ENCODE measurements at regions not wholly inside any gene's neighbourhood (a gene's known extent, or its start where the extent isn't known, plus 50 kb on each side); places are given as distances from the start of the nearest gene placed in this dataset.

DNA sequence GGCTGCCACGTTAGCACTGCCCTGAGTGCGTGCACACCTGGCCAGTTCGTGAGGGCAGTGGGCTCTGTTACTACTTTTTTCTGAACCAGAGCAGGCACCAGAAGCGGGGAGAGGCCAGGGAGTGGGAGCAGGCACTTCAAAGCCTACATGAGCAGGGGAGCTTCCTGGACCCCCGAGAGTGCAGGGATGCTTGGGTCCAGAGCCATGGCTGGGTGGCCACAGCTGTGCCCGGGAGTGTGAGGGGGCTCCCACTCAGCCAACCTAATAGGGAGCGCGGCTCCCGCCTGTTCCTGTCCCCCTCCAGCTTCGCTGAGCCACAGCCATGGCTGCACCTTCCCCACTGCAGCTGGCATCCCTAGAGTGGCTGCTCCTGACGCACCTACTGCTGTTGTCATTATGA lies 1423.3 kb downstream of the SI start:
- TF ChIP-seq, protein P1, sequence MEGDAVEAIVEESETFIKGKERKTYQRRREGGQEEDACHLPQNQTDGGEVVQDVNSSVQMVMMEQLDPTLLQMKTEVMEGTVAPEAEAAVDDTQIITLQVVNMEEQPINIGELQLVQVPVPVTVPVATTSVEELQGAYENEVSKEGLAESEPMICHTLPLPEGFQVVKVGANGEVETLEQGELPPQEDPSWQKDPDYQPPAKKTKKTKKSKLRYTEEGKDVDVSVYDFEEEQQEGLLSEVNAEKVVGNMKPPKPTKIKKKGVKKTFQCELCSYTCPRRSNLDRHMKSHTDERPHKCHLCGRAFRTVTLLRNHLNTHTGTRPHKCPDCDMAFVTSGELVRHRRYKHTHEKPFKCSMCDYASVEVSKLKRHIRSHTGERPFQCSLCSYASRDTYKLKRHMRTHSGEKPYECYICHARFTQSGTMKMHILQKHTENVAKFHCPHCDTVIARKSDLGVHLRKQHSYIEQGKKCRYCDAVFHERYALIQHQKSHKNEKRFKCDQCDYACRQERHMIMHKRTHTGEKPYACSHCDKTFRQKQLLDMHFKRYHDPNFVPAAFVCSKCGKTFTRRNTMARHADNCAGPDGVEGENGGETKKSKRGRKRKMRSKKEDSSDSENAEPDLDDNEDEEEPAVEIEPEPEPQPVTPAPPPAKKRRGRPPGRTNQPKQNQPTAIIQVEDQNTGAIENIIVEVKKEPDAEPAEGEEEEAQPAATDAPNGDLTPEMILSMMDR (IDR thresholded peaks at IDR 0.05): no peak

DNA sequence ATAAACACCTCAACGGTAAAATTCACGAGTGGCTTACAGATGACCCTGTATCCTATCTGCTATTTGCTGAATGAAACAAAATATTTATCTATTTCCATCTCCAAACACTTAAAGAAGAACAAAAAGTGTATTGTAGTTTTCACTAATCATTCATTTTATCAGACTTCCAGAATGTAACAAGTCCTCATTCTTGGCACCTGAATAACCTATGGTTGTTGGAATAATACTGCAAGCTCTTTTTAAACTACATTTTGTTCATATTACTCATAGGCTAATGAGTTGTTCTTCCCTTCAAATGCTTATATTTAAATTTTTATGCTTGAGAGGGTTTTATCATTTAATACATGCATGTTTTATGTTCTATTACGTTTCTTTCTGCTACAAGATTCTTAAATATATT lies 1434.1 kb downstream of the SI start:
- TF ChIP-seq, protein P1 (IDR thresholded peaks at IDR 0.05): no peak

DNA sequence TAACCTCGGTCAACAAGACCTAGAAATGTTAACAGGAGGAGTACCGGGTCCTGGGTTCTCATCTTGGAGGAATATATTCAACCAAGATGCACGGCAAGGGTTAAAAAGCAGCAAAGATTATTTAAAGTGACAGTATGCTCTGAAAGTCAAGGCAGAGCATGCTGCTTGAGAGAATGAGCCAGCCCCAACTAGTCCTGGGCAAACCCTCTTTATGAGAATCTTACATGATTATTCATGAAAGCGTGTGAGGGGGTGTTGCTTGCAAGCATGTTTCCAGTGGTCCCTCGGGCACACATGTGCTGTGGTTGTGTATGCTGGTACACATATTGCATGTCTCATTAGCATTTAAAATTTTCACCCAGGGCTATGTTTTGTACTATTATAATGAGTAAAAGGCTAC lies 1445.6 kb downstream of the SI start:
- TF ChIP-seq, protein P1 (IDR thresholded peaks at IDR 0.05): no peak

DNA sequence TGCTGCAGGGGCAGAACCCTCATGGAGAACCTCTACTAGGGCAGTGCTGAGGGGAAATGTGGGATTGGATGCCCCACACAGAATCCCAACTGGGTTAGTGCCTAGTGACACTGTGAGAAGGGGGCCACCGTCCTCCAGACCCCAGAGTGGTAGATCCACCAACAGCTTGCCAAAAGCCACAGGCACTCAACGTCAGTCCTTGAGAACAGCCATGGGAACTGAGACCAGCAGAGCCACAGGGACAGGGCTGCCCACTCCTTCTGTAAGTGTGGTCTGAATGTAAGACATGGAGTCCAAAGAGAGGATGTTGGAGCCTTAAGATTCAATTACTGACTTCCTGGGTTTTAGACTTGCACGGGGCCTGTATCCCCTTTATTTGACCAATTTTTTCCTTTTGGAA lies 1451.5 kb downstream of the SI start:
- TF ChIP-seq, protein P1 (IDR thresholded peaks at IDR 0.05): no peak

DNA sequence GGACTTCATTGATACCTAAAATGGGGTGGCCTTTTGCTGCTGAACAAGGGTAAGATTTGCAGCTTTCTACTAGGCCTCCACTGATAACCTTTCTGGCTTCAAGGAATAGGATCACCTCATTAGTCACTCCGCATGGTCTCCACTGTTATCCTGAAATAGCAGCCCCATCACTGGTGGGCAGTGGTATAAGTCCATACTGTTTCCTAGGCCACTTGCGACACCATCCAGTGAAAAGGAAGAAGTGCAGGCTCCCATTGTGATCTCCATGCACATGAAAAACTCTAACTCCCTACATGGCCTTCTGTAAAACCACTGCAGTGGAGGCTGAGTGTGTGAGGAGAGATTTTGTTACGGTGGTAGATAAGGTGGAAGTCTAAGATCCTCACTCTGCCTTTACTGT lies 1455.9 kb downstream of the SI start:
- TF ChIP-seq, protein P1 (IDR thresholded peaks at IDR 0.05): peak; percentile 44

DNA sequence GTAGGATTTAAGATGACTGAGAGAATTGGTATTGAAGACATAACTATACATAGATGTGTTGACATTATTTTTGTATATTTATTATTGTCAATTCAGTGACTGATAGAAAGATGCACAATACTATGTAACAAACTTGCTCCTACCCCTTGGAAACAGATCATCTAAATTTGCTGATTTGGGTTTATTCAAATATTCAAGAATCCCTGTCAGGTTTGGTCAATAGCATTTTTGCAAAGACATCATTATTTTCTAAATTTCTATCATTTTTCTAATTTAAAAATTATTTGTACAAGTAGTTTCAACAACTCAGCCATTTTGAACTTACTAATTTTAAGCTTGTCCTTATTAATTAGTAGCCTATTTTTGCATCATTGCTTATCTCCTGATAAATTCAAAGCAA lies 1463.4 kb downstream of the SI start:
- TF ChIP-seq, protein P1 (IDR thresholded peaks at IDR 0.05): no peak

DNA sequence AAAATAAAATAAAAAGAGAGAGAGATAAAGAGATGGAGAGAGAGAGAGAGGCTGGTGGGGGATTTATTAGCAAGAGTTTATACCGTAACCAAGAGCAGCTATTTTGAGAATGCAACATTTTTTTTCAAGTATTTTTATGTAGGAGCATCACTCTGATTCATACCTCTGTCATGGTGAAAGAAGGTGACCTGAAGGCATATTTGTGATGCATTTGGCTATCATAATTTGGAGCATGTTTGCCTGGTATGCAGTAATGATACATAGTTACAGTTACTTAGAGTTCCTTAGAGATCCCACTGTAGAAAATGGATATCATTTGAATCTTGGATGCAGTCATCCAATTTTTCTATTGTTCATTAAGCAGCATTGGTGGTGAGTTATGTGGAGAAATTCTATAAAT lies 1472.4 kb downstream of the SI start:
- TF ChIP-seq, protein P1 (IDR thresholded peaks at IDR 0.05): no peak

DNA sequence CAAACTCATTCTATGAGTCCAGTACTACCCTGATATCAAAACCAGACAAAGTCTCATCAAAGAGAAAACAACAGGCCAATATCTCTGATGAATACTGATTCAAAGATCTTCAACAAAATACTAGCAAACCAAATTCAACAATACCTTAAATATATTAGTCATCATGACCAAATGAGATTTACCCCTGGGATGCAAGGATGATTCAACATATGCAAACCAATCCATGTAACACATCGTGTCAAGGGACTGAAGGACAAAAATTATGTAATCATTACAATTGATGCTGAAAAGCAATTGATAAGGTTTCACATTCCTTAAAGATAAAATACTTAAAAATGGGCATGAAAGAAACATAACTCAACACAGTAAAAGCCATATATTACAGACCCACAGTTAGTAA lies 1476.9 kb downstream of the SI start:
- TF ChIP-seq, protein P1 (IDR thresholded peaks at IDR 0.05): no peak
